Heart left ventricle (tissue), 13 donors: ENCODE measurements at regions not wholly inside any gene's neighbourhood (a gene's known extent, or its start where the extent isn't known, plus 50 kb on each side); places are given as distances from the start of the nearest gene placed in this dataset.

Experiments
- CTCF ChIP-seq, 12 donors: fragments of 200-600 bp; sonication (generic) in 4 of 12; IDR thresholded peaks; one replicate each; pipeline versions ENCODE4 v1.5.0 to v1.8.0; 2018 to 2022; ENCODE audit warnings: antibody characterized with exemption in 12 of 12, mild to moderate bottlenecking in 5 of 12
- POLR2A ChIP-seq, 2 donors: fragments of 450-650 bp; IDR thresholded peaks; one replicate each; pipeline ENCODE4 v1.6.1; 2017; ENCODE audit warnings: antibody characterized with exemption in 2 of 2, mild to moderate bottlenecking in 2 of 2, moderate library complexity in 2 of 2
- donor health status: ischemic (EF 13 %, LVEDD 7.1; RV severe dilation, severe dysfunction).
- donor health status: DM: no; HTN: yes; CAD: no.
- donor health status: DM: no; HTN: no; CAD: no.
- donor health status: ischemic (EF 25% LVEDD 6.9; RV normal size, moderate dysfunction).
- donor health status: ischemic (EF 25% LVEDD 5.7; RV mildly dilated, moderate dysfunction).
- donor health status: ischemic (EF 35%, LVEDD 5.7; RV mildly dilated, moderate dysfunction).
- donor health status: nonischemic (EF 11% LVEDD 7.7; RV severe dilation, severe dysfunction).
- donor health status: DM: yes; HTN: yes; CAD: no.
- donor health status: PGD.
- donor health status: ischemic (EF 29% LVEDD 5.4; RV normal size, mild dysfunction).
- donor health status: nonischemic (EF 23%, LVEDD 6.1; RV moderate dilation, normal function).

- TF ChIP-seq CTCF (IDR thresholded peaks at IDR 0.05) = no peak
- no peak for TF ChIP-seq POLR2A (IDR thresholded peaks at IDR 0.05)
Measured at GRCh38 chr14:101407328-101407727, 154.0 kb upstream of the DIO3 start.
